ENCODE measurements at regions not wholly inside any gene's neighbourhood (a gene's known extent, or its start where the extent isn't known, plus 50 kb on each side); places are given as distances from the start of the nearest gene placed in this dataset.
"Not testable (repeated sequence)": the region's sequence is repeated elsewhere in the genome, so short reads cannot be mapped to it uniquely, and the experiment has no call there.

DNA sequence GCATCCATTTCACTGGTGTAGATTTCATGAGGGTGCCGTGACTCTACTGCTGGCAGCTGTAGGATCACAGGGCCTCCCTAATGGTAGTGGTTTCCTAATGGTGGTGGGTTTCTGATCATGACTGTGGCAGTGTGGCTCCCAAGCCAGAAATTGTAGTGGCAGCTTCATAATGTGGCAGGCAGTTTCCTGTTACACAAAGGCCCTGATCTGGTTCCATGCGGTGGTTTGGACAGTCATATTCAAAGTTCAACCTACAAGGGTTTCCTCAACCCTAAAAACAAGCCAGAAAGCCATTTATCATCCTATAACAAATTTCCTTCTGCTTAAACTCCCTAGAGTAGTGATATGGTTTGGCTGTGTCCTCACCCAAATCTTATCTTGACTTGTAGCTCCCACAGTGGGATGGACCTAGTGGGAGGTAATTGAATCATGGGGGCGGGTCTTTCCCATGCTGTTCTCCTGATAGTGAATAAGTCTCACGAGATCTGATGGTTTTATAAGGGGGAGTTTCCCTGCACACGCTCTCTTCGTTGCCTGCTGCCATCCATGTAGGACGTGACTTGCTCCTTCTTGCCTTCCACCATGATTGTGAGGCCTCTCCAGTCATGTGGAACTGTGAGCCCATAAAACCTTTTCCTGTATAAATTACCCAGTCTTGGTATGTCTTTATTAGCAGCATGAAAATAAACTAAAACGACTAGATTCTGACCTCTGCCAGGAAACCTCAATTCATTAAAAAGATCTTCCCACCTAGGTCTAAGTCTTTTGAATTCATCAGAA is 257.1 kb downstream of the EFCAB11 start:
- DNase-seq = peak; percentile 19

DNA sequence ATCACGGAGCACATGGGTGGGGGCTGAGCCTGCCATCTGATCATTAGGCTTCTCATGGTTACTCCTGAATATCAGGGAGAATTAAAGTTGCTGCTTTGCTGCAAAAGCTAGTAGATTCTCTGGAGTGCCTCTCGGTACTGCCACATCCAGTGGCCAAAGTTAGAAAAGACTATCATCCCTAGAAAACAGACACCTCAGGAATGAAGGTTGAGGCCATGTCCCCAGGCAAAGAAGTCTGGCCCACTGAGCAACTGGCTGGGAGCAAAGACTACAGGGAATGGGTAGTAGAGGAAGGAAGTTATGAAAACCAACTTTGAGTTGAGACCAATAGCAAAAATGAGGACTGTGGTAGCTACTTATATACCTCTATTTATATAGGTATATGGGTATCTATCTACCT is 258.7 kb downstream of the EFCAB11 start:
- DNase-seq = no peak

DNA sequence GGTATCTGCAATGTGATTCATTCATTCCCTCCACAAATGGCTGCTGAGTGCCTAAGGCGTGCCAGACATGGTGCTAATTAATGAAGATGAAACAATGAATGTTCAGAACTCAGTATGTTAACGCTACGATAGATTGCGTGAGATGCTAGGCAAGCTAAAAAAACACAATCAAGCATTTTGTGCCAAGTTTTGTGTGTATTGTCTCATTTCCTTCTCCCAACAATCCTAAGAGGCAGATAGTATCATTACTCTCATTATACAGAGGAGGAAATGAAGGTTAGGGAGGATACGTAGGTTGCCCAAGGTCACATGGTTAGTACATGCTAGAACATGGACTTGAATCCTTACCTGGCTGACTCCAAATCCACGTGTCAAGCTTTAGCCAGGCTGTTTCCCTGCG is 264.4 kb downstream of the EFCAB11 start:
- no peak for DNase-seq

DNA sequence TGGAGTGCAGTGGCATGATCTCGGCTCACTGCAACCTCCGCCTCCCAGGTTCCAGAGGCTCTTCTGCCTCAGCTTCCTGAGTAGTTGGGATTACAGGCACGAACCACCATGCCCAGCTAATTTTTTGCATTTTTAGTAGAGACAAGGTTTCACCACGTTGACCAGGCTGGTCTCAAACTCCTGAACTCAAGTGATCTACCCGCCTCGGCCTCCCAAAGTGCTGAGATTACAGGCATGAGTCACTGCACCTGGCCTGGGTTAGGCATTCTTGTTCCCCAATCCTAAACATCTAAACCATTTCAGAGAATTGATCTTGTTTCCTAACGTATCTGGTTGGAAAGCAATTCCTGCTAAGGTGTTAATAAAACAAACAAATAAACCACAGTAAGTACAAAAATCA is 264.8 kb downstream of the EFCAB11 start:
- not testable (repeated sequence) for DNase-seq

DNA sequence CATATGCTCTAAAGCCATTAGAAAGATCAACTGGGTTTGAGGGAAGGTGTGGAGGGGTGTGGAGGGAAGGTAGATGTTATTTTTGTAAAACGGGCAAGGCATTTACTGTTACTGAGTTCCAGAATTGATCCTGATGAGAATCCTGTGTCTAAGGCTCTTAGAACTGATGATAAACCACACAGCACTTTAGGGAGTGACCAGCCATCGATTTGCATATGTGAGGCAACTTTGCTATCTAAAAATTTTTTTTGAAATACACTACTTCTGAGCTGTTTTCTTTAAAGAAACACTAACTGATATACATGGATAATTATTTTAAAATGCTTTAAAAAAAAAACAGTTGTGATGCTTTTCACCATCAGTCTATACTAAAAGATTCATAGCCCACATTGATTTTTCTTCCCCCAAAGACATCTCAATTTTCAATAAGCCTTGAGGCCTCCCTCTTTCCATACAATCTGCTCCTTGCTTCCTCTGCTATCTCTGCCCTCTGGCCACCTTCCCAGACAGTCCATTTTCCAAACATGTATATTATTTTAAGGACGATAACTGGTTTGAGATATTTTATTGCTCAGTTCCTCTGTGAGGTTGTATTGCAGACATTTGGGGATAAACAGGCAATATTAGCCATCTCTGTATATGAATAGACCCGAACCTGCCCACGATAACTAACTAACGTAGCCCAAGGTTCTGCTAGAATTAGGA is 265.9 kb downstream of the EFCAB11 start:
- DNase-seq = no peak

DNA sequence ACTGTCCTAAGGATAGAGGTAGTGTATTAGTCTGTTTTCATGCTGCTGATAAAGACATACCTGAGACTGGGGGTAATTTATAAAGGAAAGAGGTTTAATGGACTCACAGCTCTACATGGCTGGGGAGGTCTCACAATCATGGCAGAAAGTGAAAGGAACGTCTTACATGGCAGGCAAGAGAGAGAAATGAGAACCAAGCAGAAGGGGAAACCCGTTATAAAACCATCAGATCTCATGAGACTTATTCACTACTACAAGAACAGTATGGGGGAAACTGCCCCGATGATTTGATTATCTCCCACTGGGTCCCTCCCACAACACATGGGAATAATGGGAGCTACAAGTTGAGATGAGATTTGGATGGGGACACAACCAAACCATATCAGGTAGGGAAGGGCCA is 267.4 kb downstream of the EFCAB11 start:
- DNase-seq = not testable (repeated sequence)

DNA sequence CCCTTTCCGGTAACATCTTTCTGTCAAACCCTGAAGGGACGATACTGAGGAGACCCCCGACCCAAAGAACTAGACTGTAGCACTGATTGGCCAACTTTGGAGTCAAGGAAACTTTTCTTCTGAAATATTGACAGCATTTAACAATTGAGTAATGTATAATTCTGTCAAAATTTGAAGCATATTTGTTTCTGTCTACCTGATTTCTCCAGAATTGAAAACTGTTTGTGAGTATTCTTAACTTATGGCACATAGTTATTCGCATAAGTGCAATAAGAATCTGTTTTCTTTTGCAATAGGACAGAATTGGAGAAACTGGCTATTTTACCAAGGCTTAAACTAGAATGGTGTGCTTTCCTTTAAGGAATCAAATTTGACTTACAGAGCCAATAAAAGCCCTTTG is 267.1 kb upstream of the FOXN3 start:
- no peak for DNase-seq

DNA sequence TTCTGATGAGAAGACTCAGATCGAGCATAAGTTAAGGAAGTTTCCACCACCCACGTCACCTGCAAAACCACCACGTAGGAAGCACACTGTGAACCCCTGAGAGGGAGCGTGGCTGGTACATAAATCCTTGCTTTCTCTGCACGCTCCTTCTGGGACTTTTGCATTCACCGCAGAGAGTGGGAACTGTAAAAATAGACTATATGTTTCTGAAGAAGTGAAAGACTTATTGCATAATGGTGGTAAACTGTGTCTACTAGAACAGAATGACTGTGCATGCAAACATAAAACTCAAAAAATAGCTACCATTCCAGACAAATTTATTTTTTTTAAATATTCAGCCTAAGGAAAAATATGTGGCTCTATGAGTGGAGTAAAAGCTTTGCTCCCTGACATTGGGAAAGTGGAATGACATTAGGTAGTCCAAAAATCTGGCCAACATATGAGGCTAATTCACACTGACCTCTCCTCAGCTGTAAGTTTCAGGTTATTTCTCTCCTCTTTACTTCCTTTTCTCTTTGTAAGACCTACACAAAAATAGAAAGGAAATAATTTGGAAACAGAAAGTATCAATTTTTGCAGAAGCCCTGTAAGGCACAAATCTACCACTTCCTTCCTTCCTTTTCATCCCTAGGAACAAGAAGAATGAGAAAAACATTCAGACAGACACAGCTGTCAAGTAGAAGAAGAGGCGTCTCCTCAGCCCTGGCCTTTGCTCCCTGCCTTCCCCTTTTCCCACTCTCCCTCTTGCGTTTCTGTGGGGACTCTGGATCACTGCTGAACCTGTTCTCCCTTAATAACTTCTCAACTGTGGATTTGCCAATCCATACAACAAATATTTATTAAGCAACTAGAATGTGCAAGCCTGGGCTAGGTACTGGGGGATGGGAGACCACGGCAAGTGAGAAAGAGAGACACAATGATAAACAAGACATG is 264.3 kb upstream of the FOXN3 start:
- DNase-seq = peak; percentile 56

DNA sequence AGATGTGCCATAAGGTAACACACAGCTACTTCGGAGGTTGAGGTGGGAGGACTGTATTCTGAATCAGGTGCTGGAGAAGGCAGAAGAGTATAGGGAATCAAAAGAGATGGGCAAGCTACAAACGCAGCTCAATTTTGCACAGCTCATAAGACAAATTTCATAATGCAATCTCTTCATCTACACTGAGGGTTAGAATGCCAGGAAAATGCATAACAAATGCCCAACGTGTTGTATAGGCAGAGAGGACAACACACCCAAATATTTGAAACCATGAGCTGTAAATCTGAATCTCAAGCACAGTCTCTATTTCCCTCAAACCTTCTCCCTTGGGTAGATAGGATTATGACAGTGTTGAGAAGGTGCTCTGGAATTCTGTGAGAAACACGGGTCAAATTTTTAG is 263.1 kb upstream of the FOXN3 start:
- no peak for DNase-seq

DNA sequence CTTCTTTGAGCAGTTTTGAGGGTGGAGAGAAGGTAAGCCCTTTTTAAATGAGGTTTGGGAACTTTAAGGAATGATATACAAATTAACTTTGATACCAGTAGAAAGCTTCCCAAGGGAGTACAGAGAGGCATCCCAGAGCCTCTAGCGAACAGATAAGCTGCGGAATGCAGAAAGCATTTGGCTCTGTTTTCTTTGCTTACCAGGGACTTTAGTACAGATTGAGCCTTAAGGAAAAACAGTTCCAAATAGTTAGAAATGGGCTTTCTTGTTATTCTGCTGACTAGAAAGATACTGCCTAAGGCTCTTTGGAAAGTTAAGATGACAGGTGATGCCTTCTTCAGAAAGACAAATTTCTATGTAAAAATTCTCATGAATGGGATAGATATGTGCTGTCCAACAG is 261.7 kb upstream of the FOXN3 start:
- no peak for DNase-seq

DNA sequence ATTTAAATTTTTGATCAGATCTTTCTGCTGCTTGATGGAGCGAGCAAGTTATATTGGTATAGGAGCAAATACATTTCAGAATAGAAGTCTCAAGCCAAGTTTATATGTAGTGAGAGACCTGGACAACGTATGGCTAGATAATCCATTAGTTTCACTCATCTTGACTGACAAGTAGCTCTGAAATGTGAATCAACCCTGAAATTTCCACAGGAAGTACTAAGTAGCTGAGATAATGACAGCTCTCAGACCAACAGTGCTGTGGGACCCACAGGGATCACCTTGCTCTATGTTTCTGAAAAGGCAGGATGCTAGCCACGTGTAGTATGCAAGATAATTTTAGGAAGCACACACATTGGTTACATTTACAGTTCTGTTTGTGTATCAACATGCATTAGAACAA is 258.6 kb upstream of the FOXN3 start:
- DNase-seq = no peak

DNA sequence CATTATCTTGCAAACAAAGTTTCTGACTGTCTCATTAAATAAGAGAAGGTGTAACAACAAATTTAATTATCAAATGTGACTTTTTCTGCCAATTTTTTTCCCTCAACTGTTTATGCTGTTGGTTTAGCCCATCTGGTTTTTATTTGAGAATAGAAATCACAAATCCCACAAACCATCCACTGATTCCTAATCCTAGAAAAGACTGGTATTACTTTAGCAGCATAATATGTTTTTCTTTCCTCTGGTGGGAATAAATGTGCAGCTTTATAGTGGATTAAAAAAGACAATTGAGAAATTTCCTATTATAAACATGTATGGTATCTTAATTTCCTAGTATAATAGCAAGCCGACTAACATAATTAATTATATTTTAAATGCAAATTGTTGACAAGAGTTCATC is 257.9 kb upstream of the FOXN3 start:
- DNase-seq = no peak

DNA sequence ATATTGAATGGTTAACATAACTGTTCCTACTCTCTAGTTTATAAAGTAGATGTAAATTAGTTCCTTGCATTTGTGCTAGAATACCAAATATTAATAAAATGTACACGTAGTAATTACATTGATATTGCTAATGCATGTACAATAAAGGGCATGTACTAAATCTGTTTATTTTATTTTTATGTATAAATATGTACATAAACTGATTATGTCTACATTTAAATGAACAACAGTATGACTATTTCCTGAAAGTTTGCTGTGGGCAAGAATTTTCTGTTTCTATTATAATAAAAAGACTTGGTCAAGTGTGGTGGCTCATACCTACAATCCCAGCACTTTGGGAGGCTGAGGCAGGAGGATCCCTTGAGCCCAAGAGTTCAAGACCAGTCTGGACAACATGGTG is 257.2 kb upstream of the FOXN3 start:
- DNase-seq = no peak

DNA sequence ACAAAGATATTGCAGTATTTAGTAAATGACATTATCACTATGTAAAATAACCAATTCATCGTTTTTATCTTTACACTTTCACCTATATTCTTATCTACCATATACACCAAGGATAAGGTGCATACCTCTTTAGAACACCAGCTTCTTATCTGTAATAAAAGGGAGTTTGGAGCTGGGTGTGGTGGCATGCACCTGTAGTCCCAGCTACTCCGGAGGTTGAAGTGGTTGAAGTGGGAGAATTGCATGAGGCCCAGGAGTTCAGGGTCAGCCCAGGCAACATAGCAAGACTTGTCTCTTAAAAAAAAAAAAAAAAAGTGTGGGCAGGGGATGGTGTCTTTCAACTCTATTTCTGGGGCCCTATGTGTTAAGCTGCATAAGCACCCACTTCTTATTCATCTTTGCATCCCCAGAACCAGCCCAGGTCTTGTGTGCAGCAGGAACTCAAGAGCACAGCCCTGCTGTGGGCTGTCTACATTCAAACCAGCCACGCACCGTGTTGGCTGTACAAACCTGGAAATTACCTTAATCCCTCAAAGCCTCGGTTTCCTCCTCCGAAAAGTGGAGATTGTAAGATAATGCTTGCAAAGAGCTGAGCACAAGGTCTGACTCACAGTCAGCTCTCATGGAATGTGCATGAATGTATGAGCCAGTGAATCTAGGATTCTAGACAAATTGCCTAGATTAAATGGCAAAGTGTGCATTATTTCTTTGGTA is 256.6 kb upstream of the FOXN3 start:
- peak; percentile 7 for DNase-seq

DNA sequence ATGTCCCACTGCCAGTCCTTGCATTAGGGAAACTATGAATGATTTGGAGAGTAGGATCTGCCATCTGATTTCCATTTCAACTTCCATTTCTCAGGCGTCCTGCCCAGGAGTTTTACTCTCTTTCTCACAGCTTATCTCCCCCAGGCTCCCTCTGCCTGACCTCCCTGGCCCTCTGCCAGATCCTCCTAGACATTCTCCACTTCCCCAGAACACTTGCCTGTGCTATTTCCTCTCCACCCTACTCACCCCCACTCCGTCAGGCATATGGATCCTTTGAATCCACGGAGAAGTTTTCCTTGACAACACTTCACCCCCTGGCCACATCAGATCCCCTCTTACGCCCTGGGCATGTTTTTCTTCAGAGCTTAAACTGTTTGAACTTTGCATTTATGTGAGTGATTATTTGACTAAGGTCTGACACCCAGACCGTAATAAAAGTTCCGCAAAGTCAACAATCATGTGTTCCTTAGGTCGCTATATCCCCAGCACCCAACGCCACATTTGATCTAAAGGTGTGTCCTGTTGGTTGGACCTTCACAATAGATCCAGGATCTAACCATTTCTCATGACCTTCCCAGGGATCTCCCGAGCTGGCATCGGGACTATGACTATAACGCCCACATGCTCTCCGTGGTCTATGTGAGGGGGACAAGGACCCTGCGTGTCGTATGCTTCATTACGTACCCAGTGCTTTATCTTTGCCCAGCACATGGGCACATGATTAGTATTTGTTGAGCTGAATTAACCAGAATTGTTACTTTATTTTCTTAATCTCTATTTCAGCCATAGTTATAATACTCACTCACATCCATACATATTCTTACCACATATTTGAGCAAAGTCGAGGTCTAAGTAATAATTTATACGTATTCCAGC is 255.8 kb upstream of the FOXN3 start:
- no peak for DNase-seq

DNA sequence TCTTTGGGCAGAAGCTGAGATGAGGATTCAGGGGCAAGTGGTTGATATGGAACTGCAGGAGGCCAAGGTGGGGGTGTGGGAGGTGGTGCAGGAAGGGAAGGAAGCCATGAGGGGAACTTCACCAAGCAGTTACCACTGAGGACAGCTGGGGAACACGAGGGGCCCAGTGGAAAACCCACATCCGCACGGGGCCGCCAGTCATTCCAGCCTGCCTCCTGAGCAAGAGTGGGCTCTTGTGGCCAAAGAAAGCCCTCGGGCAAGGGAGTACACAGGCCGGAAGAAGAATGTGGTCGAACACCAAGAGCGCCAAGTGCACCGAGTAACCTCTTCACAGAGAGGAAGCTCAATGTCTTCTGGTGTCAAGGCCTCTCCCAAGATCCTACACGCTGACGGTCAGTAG is 252.2 kb upstream of the FOXN3 start:
- DNase-seq = peak; percentile 31

DNA sequence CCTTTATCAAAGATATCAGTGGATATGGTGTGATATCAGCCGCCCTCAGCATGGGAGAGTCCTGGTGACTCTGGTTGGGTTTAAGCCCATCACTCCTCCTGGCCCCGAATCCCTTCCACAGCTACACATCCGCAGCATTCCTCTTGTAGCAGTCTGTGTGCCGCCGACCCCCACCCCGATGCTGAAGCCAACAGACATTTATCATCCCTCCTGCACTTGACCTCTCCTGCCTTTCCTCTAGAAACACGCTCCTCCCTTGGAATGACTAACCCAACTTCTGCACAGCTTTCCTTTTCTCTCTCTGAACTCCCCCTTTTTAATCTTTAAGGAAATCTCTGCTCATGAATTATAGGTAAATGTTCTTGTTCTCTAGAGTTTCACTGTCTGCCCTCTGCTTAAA is 250.9 kb upstream of the FOXN3 start:
- DNase-seq = no peak

DNA sequence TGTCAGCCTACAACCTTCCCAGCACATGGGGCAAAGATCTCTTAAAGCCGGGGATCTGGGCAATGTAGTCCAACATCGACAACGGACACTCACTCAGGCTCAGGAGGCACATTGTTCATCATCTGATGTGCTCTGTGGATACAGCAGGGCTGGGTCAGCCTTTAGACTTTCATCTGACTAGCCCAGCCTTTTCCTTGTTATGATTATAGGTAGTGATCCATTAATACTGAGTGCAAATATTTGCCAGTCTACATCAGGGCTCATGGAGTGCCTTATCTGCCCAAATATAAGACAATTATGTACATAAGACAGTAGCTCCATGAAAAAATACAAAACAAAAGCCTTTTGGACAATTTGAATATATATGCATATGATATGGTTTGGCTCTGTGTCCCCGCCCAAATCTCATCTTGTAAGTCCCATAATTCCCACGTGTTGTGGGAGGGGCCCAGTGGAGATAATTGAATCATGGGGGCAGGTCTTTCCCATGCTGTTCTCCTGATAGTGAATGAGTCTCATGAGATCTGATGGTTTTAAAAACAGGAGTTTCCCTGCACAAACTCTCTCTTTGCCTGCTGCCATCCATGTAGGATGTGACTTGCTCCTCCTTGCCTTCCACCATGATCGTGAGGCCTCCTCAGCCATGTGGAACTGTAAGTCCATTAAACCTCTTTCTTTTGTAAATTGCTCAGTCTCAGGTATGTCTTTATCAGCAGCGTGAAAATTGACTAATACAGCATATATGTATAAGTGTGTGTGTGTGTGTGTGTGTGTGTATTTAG is 248.5 kb upstream of the FOXN3 start:
- not testable (repeated sequence) for DNase-seq

DNA sequence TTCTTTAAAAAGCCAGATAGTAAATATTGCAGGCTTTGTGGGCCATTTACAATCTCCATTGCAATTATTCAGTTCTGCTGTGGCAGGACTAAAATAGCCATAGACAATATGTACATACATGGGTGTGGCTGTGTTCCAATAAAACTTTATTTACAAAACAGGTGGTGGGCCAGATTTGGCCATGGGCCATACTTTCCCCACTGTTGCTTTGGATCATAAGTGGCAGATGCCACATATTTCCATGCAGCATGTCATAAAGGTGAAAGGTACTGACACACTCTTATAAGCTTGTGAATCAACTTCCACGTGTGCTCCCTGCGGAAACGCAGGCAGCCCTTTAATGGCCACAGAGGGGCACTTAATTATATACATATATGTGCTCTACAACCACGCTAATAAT is 244.4 kb upstream of the FOXN3 start:
- DNase-seq = no peak

DNA sequence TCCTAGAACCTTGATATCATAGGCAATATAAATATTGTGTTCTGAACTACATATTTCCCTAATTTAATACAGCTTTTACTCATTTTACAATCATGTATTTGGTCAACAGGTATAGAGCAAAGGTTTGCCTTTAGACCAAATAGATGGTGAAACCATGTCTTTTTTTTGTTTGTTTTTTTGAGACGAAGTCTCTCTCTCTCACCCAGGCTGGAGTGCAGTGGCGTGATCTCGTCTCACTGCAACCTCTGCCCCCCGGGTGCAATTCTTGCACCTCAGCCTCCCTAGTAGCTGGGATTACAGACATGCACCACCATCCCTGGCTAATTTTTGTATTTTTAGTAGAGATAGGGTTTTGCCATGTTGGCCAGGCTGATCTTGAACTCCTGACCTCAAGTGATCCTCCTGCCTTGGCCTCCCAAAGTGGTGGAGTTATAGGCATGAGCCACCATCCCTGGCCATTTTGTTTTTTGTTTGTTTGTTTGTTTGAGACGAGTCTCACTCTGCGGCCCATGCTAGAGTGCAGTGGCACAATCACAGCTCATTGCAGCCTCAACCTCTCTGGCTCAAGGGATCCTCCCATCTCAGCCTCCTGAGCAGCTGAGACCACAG is 243.7 kb upstream of the FOXN3 start:
- DNase-seq = not testable (repeated sequence)

DNA sequence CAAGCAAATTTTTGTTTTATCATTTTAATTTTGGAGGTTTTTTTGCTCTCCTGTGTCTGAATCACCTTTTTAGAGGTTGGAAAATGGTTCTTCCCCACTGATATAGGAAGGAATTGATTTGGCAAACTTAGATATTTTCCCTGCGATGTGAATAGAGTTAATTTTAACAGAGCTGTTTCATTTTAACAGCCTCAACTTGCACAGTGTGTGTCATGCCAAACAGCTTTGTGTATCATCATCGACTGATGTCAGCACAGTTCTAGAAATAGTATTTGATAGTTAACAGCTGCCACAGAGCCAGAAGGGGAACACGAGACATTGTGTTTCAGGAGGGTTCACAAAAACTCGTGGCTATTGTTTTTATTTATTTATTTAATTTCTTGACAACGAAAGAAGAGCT is 243.1 kb upstream of the FOXN3 start:
- DNase-seq = no peak
